Activated T-cell treated with anti-CD3 and anti-CD28 coated beads, Interleukin-2, amount 50 U/mL, for 4 hours (primary cell): ENCODE measurements at regions not wholly inside any gene's neighbourhood (a gene's known extent, or its start where the extent isn't known, plus 50 kb on each side); places are given as distances from the start of the nearest gene placed in this dataset.

ENCODE experiments used
- ATAC-seq, 2 donors: fragments of 200-7000 bp; cut with Tn5 transposase; one replicate each; pipeline ENCODE4 v1.10.0; 2021
- DNase-seq: peaks from one replicate; pipeline ENCODE4 v3.0.0-alpha.2; 2020
- H3K27me3 Mint-ChIP-seq: one replicate; pipeline ENCODE4 v1.8.0; 2021; ENCODE audit warnings: low read depth, mixed read lengths
- H3K36me3 Mint-ChIP-seq: one replicate; pipeline ENCODE4 v1.8.0; 2022; ENCODE audit warnings: mixed read lengths; ENCODE audit not compliant: insufficient read depth
- H3K4me1 Mint-ChIP-seq: one replicate; pipeline ENCODE4 v1.8.0; 2021; ENCODE audit warnings: low read depth, mixed read lengths
- H3K4me3 Mint-ChIP-seq: one replicate; pipeline ENCODE4 v1.8.0; 2021; ENCODE audit warnings: mild to moderate bottlenecking, moderate library complexity, mixed read lengths
- H3K9me3 Mint-ChIP-seq: one replicate; pipeline ENCODE4 v1.8.0; 2021; ENCODE audit warnings: mixed read lengths

DNA sequence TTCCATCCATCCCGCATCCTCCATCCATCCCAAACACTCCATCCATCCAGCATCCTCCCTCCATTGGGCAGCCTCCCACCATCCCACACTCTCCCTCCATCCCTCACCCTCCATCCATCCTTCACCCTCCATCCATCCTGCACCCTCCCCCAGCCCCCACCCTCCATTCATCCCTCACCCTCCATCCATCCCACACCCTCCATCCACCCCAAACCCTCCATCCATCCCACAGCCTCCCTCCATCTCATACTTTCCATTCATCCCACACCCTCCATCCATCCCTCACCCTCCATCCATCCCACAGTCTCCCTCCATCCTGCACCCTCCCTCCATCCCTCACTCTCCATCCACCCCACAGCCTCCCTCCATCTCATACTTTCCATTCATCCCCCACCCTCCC, 60.4 kb downstream of the FOXI2 start:
- Mint-ChIP-seq H3K36me3 (no peaks in the 10 kb centered on the region), H3K4me3 (no peak overlapping the region), H3K4me1 (no peaks in the 10 kb centered on the region), H3K9me3 (no peaks in the 10 kb centered on the region), H3K27me3 (peaks cover 5% of the 10 kb centered on the region)
- DNase-seq (no peak), ATAC-seq (peak; percentile 48 to 63)

DNA sequence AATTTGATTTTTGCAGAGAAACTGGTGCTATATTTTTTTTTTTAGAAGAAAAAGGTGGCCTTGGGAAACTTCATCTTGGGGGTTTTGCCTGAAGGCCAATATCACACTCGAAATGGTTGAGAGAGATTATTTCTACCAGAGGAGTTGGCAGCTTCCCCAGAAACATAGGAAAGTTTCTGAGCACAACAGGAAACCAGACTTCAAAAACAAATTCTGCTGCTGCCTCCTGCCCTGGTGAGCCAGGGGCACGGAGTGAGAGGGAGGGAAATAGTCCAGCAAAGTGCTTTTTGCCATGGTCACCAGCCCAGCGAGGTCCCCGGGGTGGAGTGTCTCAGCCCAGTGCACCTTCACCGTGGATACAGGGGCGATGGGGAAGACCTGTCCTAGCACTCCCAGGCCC, 61.1 kb downstream of the FOXI2 start:
- H3K4me3 Mint-ChIP-seq = no peak overlapping the region
- ATAC-seq (no peak), DNase-seq (no peak)
- peaks cover 5% of the 10 kb centered on the region for H3K27me3 Mint-ChIP-seq
- H3K36me3 Mint-ChIP-seq = no peaks in the 10 kb centered on the region
- H3K4me1 Mint-ChIP-seq = no peaks in the 10 kb centered on the region
- no peaks in the 10 kb centered on the region for H3K9me3 Mint-ChIP-seq

- Mint-ChIP-seq H3K9me3 (no peaks in the 10 kb centered on the region), H3K36me3 (no peaks in the 10 kb centered on the region), H3K4me1 (no peaks in the 10 kb centered on the region), H3K4me3 (no peak overlapping the region), H3K27me3 (peaks cover 15% of the 10 kb centered on the region)
- DNase-seq (no peak), ATAC-seq (no peak)
These were observed 64.3 kb downstream of the FOXI2 start for GRCh38 chr10:127801302-127801701.

DNA sequence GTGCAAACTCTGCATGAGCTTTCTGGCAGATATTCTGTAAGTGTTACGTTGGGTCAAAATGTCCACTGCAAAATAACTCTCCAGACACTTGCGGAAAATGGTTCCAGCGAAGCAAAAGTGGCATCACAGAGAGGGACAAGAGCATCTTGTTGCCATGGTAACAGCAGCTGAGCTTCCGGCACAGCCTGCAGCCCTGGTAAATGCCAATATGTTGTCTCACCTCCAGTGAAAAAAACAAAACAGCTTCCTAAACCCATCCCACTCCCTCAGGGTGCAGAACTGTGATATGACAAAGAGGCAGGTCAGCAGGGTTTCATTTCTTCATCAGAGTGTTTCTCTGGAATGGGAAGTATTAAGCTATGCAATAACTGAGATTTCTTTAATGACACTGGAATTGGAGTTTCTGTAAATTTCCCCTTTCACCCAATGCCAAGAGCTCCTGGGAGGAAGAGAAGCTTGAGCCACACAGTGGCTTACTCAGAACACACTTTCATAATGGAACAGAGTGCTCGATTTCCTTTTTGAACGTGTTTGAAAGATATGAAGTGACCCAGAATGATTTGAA, 65.6 kb downstream of the FOXI2 start:
- Mint-ChIP-seq H3K27me3 (peaks cover 15% of the 10 kb centered on the region), H3K36me3 (no peaks in the 10 kb centered on the region), H3K4me3 (no peak overlapping the region), H3K9me3 (no peaks in the 10 kb centered on the region), H3K4me1 (no peaks in the 10 kb centered on the region)
- DNase-seq (no peak), ATAC-seq (no peak)

DNA sequence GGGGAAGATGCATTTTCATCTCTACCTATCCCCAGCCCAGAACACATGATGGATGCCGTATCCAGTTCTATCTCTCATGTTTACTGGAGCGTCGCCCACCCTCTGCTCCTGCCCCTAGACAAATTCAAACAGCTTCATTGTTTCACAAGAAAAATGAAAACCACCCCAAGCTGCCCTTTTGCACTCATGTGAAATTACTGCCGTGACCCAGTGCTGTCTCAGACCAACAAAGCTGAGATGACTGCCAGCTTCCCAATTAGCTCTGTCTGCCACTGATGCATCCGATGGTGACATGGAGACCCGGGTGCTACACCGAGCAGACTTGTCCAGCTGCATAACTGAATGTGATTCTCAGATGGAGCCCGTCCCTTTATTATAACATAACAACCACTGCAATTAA, 67.7 kb downstream of the FOXI2 start:
- Mint-ChIP-seq H3K4me1 (no peaks in the 10 kb centered on the region), H3K4me3 (no peak overlapping the region), H3K36me3 (no peaks in the 10 kb centered on the region), H3K27me3 (peaks cover 10% of the 10 kb centered on the region), H3K9me3 (no peaks in the 10 kb centered on the region)
- no peak for ATAC-seq
- no peak for DNase-seq

- H3K4me3 Mint-ChIP-seq = no peak overlapping the region
- H3K4me1 Mint-ChIP-seq = no peaks in the 10 kb centered on the region
- H3K9me3 Mint-ChIP-seq = no peaks in the 10 kb centered on the region
- H3K36me3 Mint-ChIP-seq = no peaks in the 10 kb centered on the region
- ATAC-seq (no peak), DNase-seq (no peak)
- peaks cover 10% of the 10 kb centered on the region for H3K27me3 Mint-ChIP-seq
These were observed 69.0 kb downstream of the FOXI2 start for GRCh38 chr10:127805950-127806349.

- DNase-seq (no peak), ATAC-seq (no peak)
- no peaks in the 10 kb centered on the region for H3K9me3 Mint-ChIP-seq
- no peak overlapping the region for H3K4me3 Mint-ChIP-seq
- H3K4me1 Mint-ChIP-seq = no peaks in the 10 kb centered on the region
- no peaks in the 10 kb centered on the region for H3K36me3 Mint-ChIP-seq
- peaks cover 7% of the 10 kb centered on the region for H3K27me3 Mint-ChIP-seq
These were observed 75.1 kb downstream of the FOXI2 start for GRCh38 chr10:127812041-127812440.

GRCh38 chr10:127813290-127813689, 76.3 kb downstream of the FOXI2 start:
- no peaks in the 10 kb centered on the region for H3K9me3 Mint-ChIP-seq
- H3K27me3 Mint-ChIP-seq = peaks cover 7% of the 10 kb centered on the region
- no peaks in the 10 kb centered on the region for H3K36me3 Mint-ChIP-seq
- H3K4me1 Mint-ChIP-seq = no peaks in the 10 kb centered on the region
- DNase-seq = no peak
- no peak for ATAC-seq
- no peak overlapping the region for H3K4me3 Mint-ChIP-seq

DNA sequence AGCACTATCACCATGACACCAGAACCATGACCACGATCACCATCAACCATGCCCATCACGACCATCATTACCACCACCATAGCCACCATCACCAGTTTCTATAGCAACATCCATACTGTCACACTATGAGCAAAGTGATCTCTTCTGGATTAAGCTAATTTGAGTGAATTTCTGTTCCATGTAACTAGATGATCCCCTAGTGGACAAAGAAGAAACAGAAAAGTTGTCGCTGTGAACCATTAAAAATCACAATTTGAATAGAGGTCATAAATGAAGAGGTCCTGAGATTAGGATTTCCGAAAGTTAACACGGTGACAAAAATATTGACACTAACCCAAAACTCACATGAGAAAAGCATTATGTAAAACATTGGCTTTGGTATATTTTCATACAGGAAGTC, 77.6 kb downstream of the CLRN3 start:
- H3K4me1 Mint-ChIP-seq = no peaks in the 10 kb centered on the region
- H3K36me3 Mint-ChIP-seq = no peaks in the 10 kb centered on the region
- H3K4me3 Mint-ChIP-seq = no peak overlapping the region
- ATAC-seq (no peak), DNase-seq (no peak)
- peaks cover 7% of the 10 kb centered on the region for H3K27me3 Mint-ChIP-seq
- no peaks in the 10 kb centered on the region for H3K9me3 Mint-ChIP-seq

DNA sequence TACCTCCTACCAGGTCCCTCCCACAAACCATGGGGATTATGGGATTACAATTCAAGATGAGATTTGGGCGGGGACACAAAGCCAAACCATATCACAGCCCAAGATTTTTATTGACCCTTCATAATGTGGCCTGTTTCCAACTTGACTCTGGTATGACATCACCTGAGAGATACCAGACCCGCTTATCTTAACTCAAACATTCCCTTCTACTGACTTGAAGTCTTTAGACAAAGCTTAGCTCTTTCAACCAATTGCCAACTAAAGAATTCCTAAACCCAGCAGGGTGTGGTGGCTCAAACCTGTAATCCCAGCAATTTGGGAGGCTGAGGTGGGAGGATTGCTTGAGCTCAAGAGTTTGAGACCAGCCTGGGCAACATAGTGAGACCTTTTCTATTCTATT, 67.9 kb downstream of the CLRN3 start:
- Mint-ChIP-seq H3K9me3 (peaks cover 4% of the 10 kb centered on the region), H3K4me3 (no peak overlapping the region), H3K36me3 (no peaks in the 10 kb centered on the region), H3K4me1 (no peaks in the 10 kb centered on the region), H3K27me3 (no peaks in the 10 kb centered on the region)
- no peak for ATAC-seq
- DNase-seq = no peak

- ATAC-seq (peak in 1 of 2 donors; percentile 34), DNase-seq (no peak)
- Mint-ChIP-seq H3K4me1 (no peaks in the 10 kb centered on the region), H3K27me3 (no peaks in the 10 kb centered on the region), H3K9me3 (peaks cover 4% of the 10 kb centered on the region), H3K36me3 (no peaks in the 10 kb centered on the region), H3K4me3 (no peak overlapping the region)
These were observed 66.5 kb downstream of the CLRN3 start for GRCh38 chr10:127826154-127826725.

DNA sequence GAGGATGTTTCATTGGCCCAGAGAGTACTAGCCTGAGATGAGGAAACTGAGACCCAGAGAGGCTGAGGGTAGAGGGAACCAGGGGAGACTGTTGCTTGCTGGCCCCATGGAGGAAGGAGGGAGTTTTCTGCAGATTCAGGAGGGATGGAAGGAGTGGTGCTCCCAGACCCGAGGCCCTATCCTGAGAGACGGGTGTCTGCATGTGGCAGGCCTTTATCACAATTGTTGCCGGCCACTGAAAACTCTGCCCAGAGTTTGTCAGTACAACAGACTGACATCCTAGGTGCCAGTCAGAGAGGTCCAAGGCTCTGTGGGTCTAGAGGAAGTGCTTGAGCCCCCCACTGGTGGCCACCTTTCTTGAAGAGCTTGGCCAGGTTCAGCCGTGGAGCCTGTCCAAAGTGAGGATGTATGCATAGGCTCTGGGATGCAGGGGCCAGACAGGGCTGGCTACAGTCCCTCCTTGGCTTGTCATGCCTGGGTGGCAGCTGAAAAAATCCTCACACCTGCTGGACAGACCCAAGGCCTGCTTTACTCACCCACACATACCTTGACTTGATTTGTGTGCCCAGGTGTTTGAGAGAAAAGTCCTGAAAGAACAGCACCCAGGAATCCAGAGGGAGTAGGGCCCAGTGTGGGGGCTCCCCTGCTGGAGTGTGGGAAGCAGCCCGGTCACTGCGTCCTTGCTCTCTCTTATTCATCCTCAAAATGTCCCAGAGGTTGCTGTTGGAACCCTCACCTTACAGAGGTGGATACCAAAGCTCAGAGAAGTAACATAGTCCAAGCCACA, 65.2 kb downstream of the CLRN3 start:
- no peak for DNase-seq
- no peak overlapping the region for H3K4me3 Mint-ChIP-seq
- H3K4me1 Mint-ChIP-seq = no peaks in the 10 kb centered on the region
- H3K9me3 Mint-ChIP-seq = no peaks in the 10 kb centered on the region
- no peak for ATAC-seq
- peaks cover 5% of the 10 kb centered on the region for H3K27me3 Mint-ChIP-seq
- no peaks in the 10 kb centered on the region for H3K36me3 Mint-ChIP-seq
